ENCODE measurements at regions not wholly inside any gene's neighbourhood (a gene's known extent, or its start where the extent isn't known, plus 50 kb on each side); places are given as distances from the start of the nearest gene placed in this dataset.

GRCh38 chr10:83178526-83178925 is 960.8 kb upstream of the GHITM start (continued):
- TF ChIP-seq YY1 (IDR thresholded peaks at IDR 0.05; ENCODE audit: extremely low read depth, insufficient replicate concordance, low read depth, low read length) (no peak), POLR2AphosphoS5 (IDR thresholded peaks at IDR 0.05; ENCODE audit: low read depth, low read length) (no peak), CBX3 (IDR thresholded peaks at IDR 0.05; ENCODE audit: low read depth) (no peak), FOSL1 (IDR thresholded peaks at IDR 0.05; ENCODE audit: low read depth) (no peak)

- H3K27me3 ChIP-seq (ENCODE audit: insufficient read depth, low read length): no peaks in the 10 kb centered on the region
- no TSS peak for BruUV-seq (replicated peaks)
- no peaks in the 10 kb centered on the region for H3K9me2 ChIP-seq (ENCODE audit: insufficient read depth)
- no peaks in the 10 kb centered on the region for H3K4me1 ChIP-seq (ENCODE audit: control insufficient read depth in 1 of 2, insufficient read depth in 2 of 2, low read length in 2 of 2)
- no peak overlapping the region for H3K27ac ChIP-seq (ENCODE audit: low read depth, low read length)
- H2AFZ ChIP-seq (ENCODE audit: low read depth, low read length, poor library complexity, severe bottlenecking): no peak overlapping the region
- TF ChIP-seq CTCF (IDR thresholded peaks at IDR 0.05 in 2 of 3, conservative IDR thresholded peaks at IDR 0.05 in 1 of 3; ENCODE audit: borderline replicate concordance in 1 of 3, insufficient read depth in 1 of 3, low read depth in 2 of 3, low read length in 2 of 3): no peak
- no peak for TF ChIP-seq REST (IDR thresholded peaks at IDR 0.05; ENCODE audit: low read depth)
- H4K20me1 ChIP-seq (ENCODE audit: insufficient read depth): no peaks in the 10 kb centered on the region
- ChIA-PET RAD21 (ENCODE audit: low non-redundant PET in 1 of 2, low total read pairs in 2 of 2, uncharacterized antibody in 2 of 2, unreplicated experiment in 2 of 2) (no interaction called here), CTCF (no interaction called here), POLR2A (no interaction called here)
- H3K36me3 ChIP-seq (ENCODE audit: control insufficient read depth in 1 of 2, insufficient read depth in 2 of 2, low read length in 2 of 2): no peaks in the 10 kb centered on the region
- intact Hi-C loops (cut with micrococcal nuclease): no loop called here
- ATAC-seq: no peak
- H3K9me3 ChIP-seq (ENCODE audit: control insufficient read depth in 1 of 2, insufficient read depth in 1 of 2, low read depth in 1 of 2, low read length in 2 of 2): peaks cover 0 to 33% of the 10 kb centered on the region in 2 experiments; a peak in 2 of 4 replicates
- no peak overlapping the region for H3K4me3 ChIP-seq (replicated peaks in 1 of 2; ENCODE audit: low read depth in 1 of 2, low read length in 2 of 2)
- H3K9ac ChIP-seq (ENCODE audit: low read length): no peak overlapping the region
- no peak for DNase-seq (ENCODE audit: low read depth, low spot score)
- no peak overlapping the region for H3K4me2 ChIP-seq (ENCODE audit: low read length)
- H3K79me2 ChIP-seq (ENCODE audit: insufficient read depth, low read length): no peaks in the 10 kb centered on the region
Observed at GRCh38 chr10:83179371-83179770, 959.9 kb upstream of the GHITM start.

Data from HCT116 (cell line).